ENCODE measurements at regions not wholly inside any gene's neighbourhood (a gene's known extent, or its start where the extent isn't known, plus 50 kb on each side); places are given as distances from the start of the nearest gene placed in this dataset.

GRCh38 chr12:59859171-59859510 is 263.3 kb downstream of the SLC16A7 start:
- no peak overlapping the region for H3K4me3 ChIP-seq (ENCODE audit: low read length)
- TF ChIP-seq, protein P1, sequence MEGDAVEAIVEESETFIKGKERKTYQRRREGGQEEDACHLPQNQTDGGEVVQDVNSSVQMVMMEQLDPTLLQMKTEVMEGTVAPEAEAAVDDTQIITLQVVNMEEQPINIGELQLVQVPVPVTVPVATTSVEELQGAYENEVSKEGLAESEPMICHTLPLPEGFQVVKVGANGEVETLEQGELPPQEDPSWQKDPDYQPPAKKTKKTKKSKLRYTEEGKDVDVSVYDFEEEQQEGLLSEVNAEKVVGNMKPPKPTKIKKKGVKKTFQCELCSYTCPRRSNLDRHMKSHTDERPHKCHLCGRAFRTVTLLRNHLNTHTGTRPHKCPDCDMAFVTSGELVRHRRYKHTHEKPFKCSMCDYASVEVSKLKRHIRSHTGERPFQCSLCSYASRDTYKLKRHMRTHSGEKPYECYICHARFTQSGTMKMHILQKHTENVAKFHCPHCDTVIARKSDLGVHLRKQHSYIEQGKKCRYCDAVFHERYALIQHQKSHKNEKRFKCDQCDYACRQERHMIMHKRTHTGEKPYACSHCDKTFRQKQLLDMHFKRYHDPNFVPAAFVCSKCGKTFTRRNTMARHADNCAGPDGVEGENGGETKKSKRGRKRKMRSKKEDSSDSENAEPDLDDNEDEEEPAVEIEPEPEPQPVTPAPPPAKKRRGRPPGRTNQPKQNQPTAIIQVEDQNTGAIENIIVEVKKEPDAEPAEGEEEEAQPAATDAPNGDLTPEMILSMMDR (conservative IDR thresholded peaks at IDR 0.05; ENCODE audit: low read length) = no peak
- DNase-seq (ENCODE audit: low read depth) = no peak

DNA sequence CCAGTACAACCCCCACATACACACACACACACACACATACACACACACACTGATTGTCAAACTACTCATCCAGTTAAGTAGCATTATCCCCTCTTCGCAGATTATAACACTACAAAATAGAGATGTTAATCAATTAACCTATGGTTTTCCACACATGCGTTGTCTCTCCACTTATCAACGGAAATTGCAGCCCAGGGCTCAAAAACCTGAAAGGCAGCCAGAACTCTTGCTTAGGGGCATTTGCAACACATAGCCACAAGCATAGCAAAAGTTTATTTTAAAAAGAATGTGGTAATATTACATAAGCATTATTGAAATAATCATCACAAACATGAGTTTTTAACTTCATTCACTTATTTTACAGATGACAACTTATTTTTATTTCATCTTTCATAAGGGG is 265.8 kb downstream of the SLC16A7 start:
- TF ChIP-seq, protein P1 (conservative IDR thresholded peaks at IDR 0.05; ENCODE audit: low read length) = no peak
- no peak overlapping the region for H3K4me3 ChIP-seq (ENCODE audit: low read length)
- DNase-seq (ENCODE audit: low read depth) = peak; percentile 10

DNA sequence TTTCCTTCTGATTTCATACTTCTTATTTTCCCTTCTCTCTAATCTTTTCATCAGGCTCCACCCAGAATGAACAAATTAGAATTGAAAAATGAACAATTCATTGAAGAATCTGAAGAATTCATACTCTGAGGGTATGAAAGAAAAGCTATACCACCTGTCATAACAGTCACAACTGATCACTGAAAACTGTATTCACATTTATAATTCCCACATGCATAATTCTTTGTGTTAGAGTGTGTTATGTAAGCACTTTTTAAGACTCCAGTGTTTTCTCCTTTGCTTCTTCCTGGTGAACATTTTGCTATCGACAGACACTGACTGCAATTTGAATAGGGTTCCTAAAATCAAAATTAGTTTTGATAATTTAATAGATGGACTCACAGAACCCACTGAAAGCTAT is 271.2 kb downstream of the SLC16A7 start:
- DNase-seq (ENCODE audit: low read depth) = no peak
- no peak overlapping the region for H3K4me3 ChIP-seq (ENCODE audit: low read length)
- TF ChIP-seq, protein P1 (conservative IDR thresholded peaks at IDR 0.05; ENCODE audit: low read length) = no peak

DNA sequence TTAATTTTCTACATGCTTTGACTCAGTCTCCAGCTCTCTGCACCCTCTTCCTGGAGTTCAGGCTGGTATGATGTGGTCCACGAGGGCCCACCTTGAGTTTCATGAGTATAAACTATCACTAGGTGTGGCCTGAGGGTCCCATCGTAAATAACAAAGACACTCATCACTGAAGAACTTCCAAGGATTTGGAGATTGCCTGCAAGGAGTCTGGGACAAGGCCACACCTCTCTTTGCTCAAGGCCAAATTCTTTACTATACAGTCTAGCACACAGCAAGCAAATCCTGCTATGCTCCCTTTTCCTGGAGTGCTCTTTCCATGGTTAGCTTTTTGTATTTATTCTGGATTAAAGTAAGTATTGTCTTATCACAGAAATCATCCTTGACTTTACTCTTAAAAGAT is 271.9 kb downstream of the SLC16A7 start:
- DNase-seq (ENCODE audit: low read depth) = no peak

GRCh38 chr12:59871779-59872178 is 275.9 kb downstream of the SLC16A7 start:
- no peak overlapping the region for H3K4me3 ChIP-seq (ENCODE audit: low read length)
- TF ChIP-seq, protein P1 (conservative IDR thresholded peaks at IDR 0.05; ENCODE audit: low read length) = no peak
- DNase-seq (ENCODE audit: low read depth) = no peak

More for the DNA sequence above, 271.9 kb downstream of the SLC16A7 start:
- TF ChIP-seq, protein P1 (conservative IDR thresholded peaks at IDR 0.05; ENCODE audit: low read length) = no peak
- no peak overlapping the region for H3K4me3 ChIP-seq (ENCODE audit: low read length)

GRCh38 chr12:59873136-59873535 is 277.3 kb downstream of the SLC16A7 start:
- TF ChIP-seq, protein P1 (conservative IDR thresholded peaks at IDR 0.05; ENCODE audit: low read length) = no peak
- no peak overlapping the region for H3K4me3 ChIP-seq (ENCODE audit: low read length)
- no peak for DNase-seq (ENCODE audit: low read depth)

DNA sequence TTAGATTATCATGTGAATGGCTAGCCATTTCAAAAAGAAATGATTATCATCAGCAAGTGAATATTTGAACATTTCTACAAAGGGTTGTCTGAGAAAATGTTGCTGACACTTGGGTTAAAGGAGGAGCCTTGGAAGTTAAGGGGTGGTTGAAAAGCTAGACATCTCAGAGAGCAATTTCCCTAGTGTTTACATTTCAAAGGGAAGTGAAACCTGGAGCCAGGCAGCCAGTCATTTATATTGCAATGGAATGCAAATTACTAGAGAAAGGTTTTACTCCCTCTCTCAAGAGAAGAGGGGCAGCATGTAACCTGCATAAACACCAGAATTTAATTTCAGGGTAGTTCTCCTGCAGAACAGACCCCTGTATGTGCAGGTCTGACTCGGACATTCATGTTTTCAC is 279.0 kb downstream of the SLC16A7 start:
- no peak for DNase-seq (ENCODE audit: low read depth)
- no peak overlapping the region for H3K4me3 ChIP-seq (ENCODE audit: low read length)
- TF ChIP-seq, protein P1 (conservative IDR thresholded peaks at IDR 0.05; ENCODE audit: low read length) = no peak
